ENCODE measurements at regions not wholly inside any gene's neighbourhood (a gene's known extent, or its start where the extent isn't known, plus 50 kb on each side); places are given as distances from the start of the nearest gene placed in this dataset.

- Mint-ChIP-seq H3K4me1 (ENCODE audit: unreplicated experiment) (peaks cover 3% of the 10 kb centered on the region), H3K4me3 (ENCODE audit: unreplicated experiment) (no peak overlapping the region), H3K36me3 (ENCODE audit: unreplicated experiment) (no peaks in the 10 kb centered on the region), H3K27me3 (ENCODE audit: unreplicated experiment) (peaks cover 11% of the 10 kb centered on the region), H3K9me3 (ENCODE audit: unreplicated experiment) (no peaks in the 10 kb centered on the region), H3K27ac (ENCODE audit: unreplicated experiment) (no peak overlapping the region)
- TF ChIP-seq, protein P1, sequence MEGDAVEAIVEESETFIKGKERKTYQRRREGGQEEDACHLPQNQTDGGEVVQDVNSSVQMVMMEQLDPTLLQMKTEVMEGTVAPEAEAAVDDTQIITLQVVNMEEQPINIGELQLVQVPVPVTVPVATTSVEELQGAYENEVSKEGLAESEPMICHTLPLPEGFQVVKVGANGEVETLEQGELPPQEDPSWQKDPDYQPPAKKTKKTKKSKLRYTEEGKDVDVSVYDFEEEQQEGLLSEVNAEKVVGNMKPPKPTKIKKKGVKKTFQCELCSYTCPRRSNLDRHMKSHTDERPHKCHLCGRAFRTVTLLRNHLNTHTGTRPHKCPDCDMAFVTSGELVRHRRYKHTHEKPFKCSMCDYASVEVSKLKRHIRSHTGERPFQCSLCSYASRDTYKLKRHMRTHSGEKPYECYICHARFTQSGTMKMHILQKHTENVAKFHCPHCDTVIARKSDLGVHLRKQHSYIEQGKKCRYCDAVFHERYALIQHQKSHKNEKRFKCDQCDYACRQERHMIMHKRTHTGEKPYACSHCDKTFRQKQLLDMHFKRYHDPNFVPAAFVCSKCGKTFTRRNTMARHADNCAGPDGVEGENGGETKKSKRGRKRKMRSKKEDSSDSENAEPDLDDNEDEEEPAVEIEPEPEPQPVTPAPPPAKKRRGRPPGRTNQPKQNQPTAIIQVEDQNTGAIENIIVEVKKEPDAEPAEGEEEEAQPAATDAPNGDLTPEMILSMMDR (IDR thresholded peaks at IDR 0.05) = no peak
- no peak for DNase-seq (ENCODE audit: extremely low spot score, unreplicated experiment)
Measured at GRCh38 chr3:135891121-135891520, 74.4 kb upstream of the PPP2R3A start.

DNA sequence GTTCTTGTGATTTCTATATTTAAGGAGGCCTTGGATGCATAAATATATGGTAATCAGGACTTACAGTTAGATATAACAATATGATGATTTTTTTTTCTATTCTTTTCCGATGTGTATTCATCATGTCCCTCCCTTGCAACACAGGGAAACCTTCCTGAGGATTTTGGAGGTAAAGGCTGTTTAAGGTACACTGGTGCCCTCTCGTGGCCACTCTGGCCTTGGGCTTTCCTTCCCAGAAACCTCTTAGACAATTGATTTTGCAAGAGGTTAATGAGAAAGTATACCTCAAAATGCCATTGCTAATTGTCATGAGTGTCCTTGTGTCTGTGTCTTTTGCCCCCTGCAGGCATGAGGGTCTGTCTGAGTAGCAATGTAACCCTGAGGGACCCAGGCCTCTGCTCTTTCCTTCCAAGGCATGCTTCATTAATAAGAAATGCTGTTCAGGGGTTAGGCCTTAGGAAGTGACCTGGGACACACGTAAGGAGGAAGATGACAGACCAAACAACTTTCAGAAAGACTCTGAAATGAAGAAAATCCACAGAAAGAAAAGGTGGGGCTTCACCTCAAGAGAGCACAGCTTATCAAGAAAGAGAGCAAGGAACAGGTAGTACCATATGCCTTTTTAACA lies 70.3 kb upstream of the PPP2R3A start:
- H3K36me3 Mint-ChIP-seq (ENCODE audit: unreplicated experiment) = no peaks in the 10 kb centered on the region
- no peak overlapping the region for H3K4me3 Mint-ChIP-seq (ENCODE audit: unreplicated experiment)

GRCh38 chr3:135895734-135896121 lies 69.8 kb upstream of the PPP2R3A start:
- no peak for DNase-seq (ENCODE audit: extremely low spot score, unreplicated experiment)
- Mint-ChIP-seq H3K4me1 (ENCODE audit: unreplicated experiment) (peaks cover 14% of the 10 kb centered on the region), H3K36me3 (ENCODE audit: unreplicated experiment) (no peaks in the 10 kb centered on the region), H3K27ac (ENCODE audit: unreplicated experiment) (no peak overlapping the region), H3K27me3 (ENCODE audit: unreplicated experiment) (peaks cover 4% of the 10 kb centered on the region), H3K9me3 (ENCODE audit: unreplicated experiment) (no peaks in the 10 kb centered on the region), H3K4me3 (ENCODE audit: unreplicated experiment) (no peak overlapping the region)
- TF ChIP-seq, protein P1 (IDR thresholded peaks at IDR 0.05) = no peak

More for the DNA sequence above, 70.3 kb upstream of the PPP2R3A start:
- Mint-ChIP-seq H3K27ac (ENCODE audit: unreplicated experiment) (no peak overlapping the region), H3K4me1 (ENCODE audit: unreplicated experiment) (peaks cover 14% of the 10 kb centered on the region), H3K27me3 (ENCODE audit: unreplicated experiment) (peaks cover 4% of the 10 kb centered on the region), H3K9me3 (ENCODE audit: unreplicated experiment) (no peaks in the 10 kb centered on the region)
- DNase-seq (ENCODE audit: extremely low spot score, unreplicated experiment) = no peak
- TF ChIP-seq, protein P1 (IDR thresholded peaks at IDR 0.05) = peak; percentile 90

DNA sequence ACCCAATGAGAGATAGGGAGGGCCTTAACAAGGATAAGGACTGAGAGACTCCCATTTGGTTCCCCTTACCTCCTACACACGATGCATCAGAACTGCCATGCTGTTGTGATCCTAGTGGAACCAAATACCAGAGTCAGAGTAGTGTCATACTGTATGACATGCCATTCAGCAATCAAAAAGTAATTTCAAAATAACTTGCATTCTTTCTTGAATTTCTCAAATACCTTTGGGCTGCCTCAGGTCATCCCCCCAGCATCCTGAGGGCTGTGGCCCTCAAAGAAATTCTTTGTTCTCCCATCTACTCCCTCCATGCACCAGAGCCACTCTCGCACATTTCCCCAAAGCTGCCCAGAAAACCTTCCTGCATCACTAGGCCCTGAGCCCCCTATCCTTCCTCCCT lies 68.9 kb upstream of the PPP2R3A start:
- H3K27me3 Mint-ChIP-seq (ENCODE audit: unreplicated experiment) = peaks cover 4% of the 10 kb centered on the region
- TF ChIP-seq, protein P1 (IDR thresholded peaks at IDR 0.05) = no peak
- peaks cover 14% of the 10 kb centered on the region for H3K4me1 Mint-ChIP-seq (ENCODE audit: unreplicated experiment)
- no peaks in the 10 kb centered on the region for H3K9me3 Mint-ChIP-seq (ENCODE audit: unreplicated experiment)
- no peak for DNase-seq (ENCODE audit: extremely low spot score, unreplicated experiment)
- H3K4me3 Mint-ChIP-seq (ENCODE audit: unreplicated experiment) = no peak overlapping the region
- no peak overlapping the region for H3K27ac Mint-ChIP-seq (ENCODE audit: unreplicated experiment)
- H3K36me3 Mint-ChIP-seq (ENCODE audit: unreplicated experiment) = no peaks in the 10 kb centered on the region

GRCh38 chr3:135897715-135898114 lies 67.8 kb upstream of the PPP2R3A start:
- Mint-ChIP-seq H3K27me3 (ENCODE audit: unreplicated experiment) (no peaks in the 10 kb centered on the region), H3K27ac (ENCODE audit: unreplicated experiment) (no peak overlapping the region), H3K4me1 (ENCODE audit: unreplicated experiment) (peaks cover 14% of the 10 kb centered on the region), H3K9me3 (ENCODE audit: unreplicated experiment) (no peaks in the 10 kb centered on the region), H3K36me3 (ENCODE audit: unreplicated experiment) (no peaks in the 10 kb centered on the region), H3K4me3 (ENCODE audit: unreplicated experiment) (no peak overlapping the region)
- TF ChIP-seq, protein P1 (IDR thresholded peaks at IDR 0.05) = no peak
- DNase-seq (ENCODE audit: extremely low spot score, unreplicated experiment) = no peak

Data from osteocyte (in vitro differentiated cells).